GM23338 (cell line): ENCODE measurements at regions not wholly inside any gene's neighbourhood (a gene's known extent, or its start where the extent isn't known, plus 50 kb on each side); places are given as distances from the start of the nearest gene placed in this dataset.

ENCODE experiments used
- ATAC-seq: fragments of 200-7000 bp; cut with Tn5 transposase; 3 replicates; pipeline ENCODE4 v1.9.1; 2020
- DNase-seq: peaks from one replicate; pipeline ENCODE4 v3.0.0-alpha.2; 2015; ENCODE audit warnings: low spot score
- H2AFZ ChIP-seq: fragments of 200-600 bp; sonication (generic); 2 replicates; pipeline ENCODE4 v1.8.0; 2016; ENCODE audit warnings: antibody characterized with exemption, mild to moderate bottlenecking, moderate library complexity
- H3F3A ChIP-seq: fragments of 200-600 bp; sonication (generic); replicated peaks from 2 replicates; pipeline ENCODE4 v1.8.0; 2017; ENCODE audit warnings: antibody characterized with exemption, mixed run types, low read depth
- H3K27ac ChIP-seq: fragments of 200-600 bp; sonication (generic); 2 replicates; pipeline ENCODE4 v1.6.1; 2016; ENCODE audit warnings: low read depth
- H3K27me3 ChIP-seq: fragments of 200-600 bp; sonication (generic); 2 replicates; pipeline ENCODE4 v1.8.0; 2016; ENCODE audit warnings: mild to moderate bottlenecking, mixed run types, moderate library complexity; ENCODE audit not compliant: insufficient read depth
- H3K36me3 ChIP-seq: fragments of 200-600 bp; sonication (generic); 2 replicates; pipeline ENCODE4 v1.8.0; 2016; ENCODE audit warnings: mild to moderate bottlenecking; ENCODE audit not compliant: insufficient read depth
- H3K4me1 ChIP-seq: fragments of 200-600 bp; sonication (generic); 2 replicates; pipeline ENCODE4 v1.8.0; 2016; ENCODE audit warnings: mild to moderate bottlenecking, moderate library complexity; ENCODE audit not compliant: insufficient read depth
- H3K4me2 ChIP-seq: fragments of 200-600 bp; sonication (generic); 2 replicates; pipeline ENCODE4 v1.7.1; 2017; ENCODE audit warnings: mixed run types
- H3K4me3 ChIP-seq: fragments of 200-600 bp; sonication (generic); 2 replicates; pipeline ENCODE4 v1.6.1; 2016; ENCODE audit warnings: mixed run types
- H3K79me2 ChIP-seq: fragments of 200-600 bp; sonication (generic); replicated peaks from 2 replicates; pipeline ENCODE4 v1.8.0; 2017; ENCODE audit warnings: mild to moderate bottlenecking; ENCODE audit not compliant: insufficient read depth
- H3K9me2 ChIP-seq: fragments of 200-600 bp; sonication (generic); 2 replicates; pipeline ENCODE4 v1.8.0; 2017; ENCODE audit not compliant: insufficient read depth
- H4K20me1 ChIP-seq: fragments of 200-600 bp; sonication (generic); replicated peaks from 2 replicates; pipeline ENCODE4 v1.8.0; 2017; ENCODE audit warnings: mild to moderate bottlenecking; ENCODE audit not compliant: insufficient read depth
- H3K27ac Mint-ChIP-seq: 2 replicates; pipeline ENCODE4 v1.8.0; 2020; ENCODE audit warnings: inconsistent platforms, mild to moderate bottlenecking, moderate library complexity, mixed read lengths
- H3K27me3 Mint-ChIP-seq: 3 replicates; pipeline ENCODE4 v1.8.0; 2022; ENCODE audit warnings: low read depth, mild to moderate bottlenecking, moderate library complexity, mixed read lengths, inconsistent platforms; ENCODE audit not compliant: insufficient read depth, poor library complexity
- H3K36me3 Mint-ChIP-seq: 3 replicates; pipeline ENCODE4 v1.8.0; 2021; ENCODE audit warnings: low read depth, mild to moderate bottlenecking, inconsistent platforms, moderate library complexity, mixed read lengths
- H3K4me1 Mint-ChIP-seq: 3 replicates; pipeline ENCODE4 v1.8.0; 2020; ENCODE audit warnings: mild to moderate bottlenecking, inconsistent platforms, mixed read lengths
- H3K4me3 Mint-ChIP-seq: 3 replicates; pipeline ENCODE4 v1.8.0; 2021; ENCODE audit warnings: moderate library complexity, mild to moderate bottlenecking, inconsistent platforms, mixed read lengths
- H3K9me3 Mint-ChIP-seq: 3 replicates; pipeline ENCODE4 v1.8.0; 2020; ENCODE audit warnings: moderate library complexity, mild to moderate bottlenecking, inconsistent platforms, mixed read lengths
- CREB1 ChIP-seq: fragments of 250-450 bp; sonication (Bioruptor Pico); IDR thresholded peaks from 2 replicates; pipeline ENCODE4 v1.5.0; 2020; ENCODE audit warnings: low read depth, mild to moderate bottlenecking, moderate library complexity
- CTCF ChIP-seq, 2 experiments: fragments of 200-600 bp in 1 of 2; sonication (generic) in 1 of 2; conservative IDR thresholded peaks; 2 replicates each; pipeline versions ENCODE4 v1.5.1 to v1.6.1; 2016 to 2017; ENCODE audit warnings: antibody characterized with exemption in 2 of 2, low read depth in 2 of 2, mild to moderate bottlenecking in 2 of 2, moderate library complexity in 1 of 2
- ETS1 ChIP-seq: IDR thresholded peaks from 2 replicates; pipeline ENCODE4 v1.6.1; 2016; ENCODE audit warnings: antibody characterized with exemption
- EZH2 ChIP-seq: fragments of 200-600 bp; sonication (generic); IDR thresholded peaks from one replicate; pipeline ENCODE4 v1.8.0; 2017; ENCODE audit warnings: antibody characterized with exemption, mild to moderate bottlenecking, low read depth; ENCODE audit not compliant: unreplicated experiment
- EZH2phosphoT487 ChIP-seq: fragments of 200-600 bp; sonication (generic); IDR thresholded peaks from one replicate; pipeline ENCODE4 v1.8.1; 2018; ENCODE audit warnings: antibody characterized with exemption; ENCODE audit not compliant: unreplicated experiment
- JUNB ChIP-seq: IDR thresholded peaks from one replicate; pipeline ENCODE4 v1.6.1; 2016; ENCODE audit warnings: antibody characterized with exemption; ENCODE audit not compliant: unreplicated experiment
- NANOG ChIP-seq: IDR thresholded peaks from 2 replicates; pipeline ENCODE4 v1.6.1; 2016; ENCODE audit warnings: antibody characterized with exemption, borderline replicate concordance
- POLR2AphosphoS5 ChIP-seq: IDR thresholded peaks from 2 replicates; pipeline ENCODE4 v1.6.1; 2016; ENCODE audit warnings: antibody characterized with exemption, low read depth
- REST ChIP-seq: IDR thresholded peaks from one replicate; pipeline ENCODE4 v1.6.1; 2018; ENCODE audit warnings: antibody characterized with exemption; ENCODE audit not compliant: unreplicated experiment
- STAT1 ChIP-seq: IDR thresholded peaks from one replicate; pipeline ENCODE4 v1.6.1; 2016; ENCODE audit warnings: antibody characterized with exemption; ENCODE audit not compliant: unreplicated experiment
- ZNF114 ChIP-seq: fragments of 250-450 bp; sonication (Bioruptor Pico); IDR thresholded peaks from 2 replicates; pipeline ENCODE4 v1.5.0; 2020; ENCODE audit warnings: mild to moderate bottlenecking, moderate library complexity
- ZNF331 ChIP-seq: fragments of 250-450 bp; sonication (Bioruptor Pico); IDR thresholded peaks from 2 replicates; pipeline ENCODE4 v1.5.0; 2020; ENCODE audit warnings: low read depth, mild to moderate bottlenecking, moderate library complexity
- TF ChIP-seq, protein P1 (sequence below): fragments of 250-450 bp; sonication (Bioruptor Pico); IDR thresholded peaks from 2 replicates; pipeline ENCODE4 v1.5.0; 2020; ENCODE audit warnings: mild to moderate bottlenecking, moderate library complexity

DNA sequence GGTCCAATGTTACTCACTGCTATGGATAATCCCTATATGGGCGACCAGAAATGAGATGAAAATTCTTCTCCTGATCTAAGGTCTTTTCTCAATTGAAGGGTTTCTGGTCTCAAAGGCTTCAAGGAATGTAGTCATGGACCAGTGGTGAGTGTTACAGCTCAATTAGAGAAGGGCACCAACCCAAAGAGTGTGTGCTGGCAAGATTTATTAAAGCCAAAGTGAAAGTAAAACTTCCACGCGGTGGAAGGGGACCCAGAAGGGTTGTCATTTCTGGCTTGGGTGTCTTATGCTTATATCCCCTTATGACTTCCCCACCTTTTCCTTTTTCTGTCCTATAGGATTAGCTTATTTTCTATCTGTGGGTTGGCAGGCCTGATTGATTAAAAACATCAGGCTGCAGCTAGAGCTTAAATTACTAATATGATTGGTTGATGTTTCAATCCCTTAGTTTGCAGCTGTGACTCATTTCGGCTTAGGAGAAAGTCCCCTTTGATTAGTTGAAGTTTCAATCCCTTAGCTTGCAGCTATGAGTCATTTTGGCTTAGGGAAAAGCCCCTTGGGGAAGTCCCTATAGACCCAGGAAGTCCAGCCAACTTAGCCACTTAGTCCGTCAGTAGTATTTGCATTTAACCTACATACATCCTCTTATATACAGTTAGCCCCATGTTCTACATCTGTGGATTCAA is 179.5 kb upstream of the NLGN4Y start:
- Histone ChIP-seq H3K4me2 (no peak overlapping the region), H3K4me3 (no peak overlapping the region), H3K36me3 (no peaks in the 10 kb centered on the region), H3K27ac (no peak overlapping the region), H3K79me2 (no peaks in the 10 kb centered on the region), H3F3A (no peaks in the 10 kb centered on the region), H3K4me1 (peaks cover 4% of the 10 kb centered on the region; the same call in 1 of the 2 replicates), H3K27me3 (no peaks in the 10 kb centered on the region), H2AFZ (no peak overlapping the region), H3K9me2 (no peaks in the 10 kb centered on the region), H4K20me1 (no peaks in the 10 kb centered on the region)
- TF ChIP-seq POLR2AphosphoS5 (no peak), CREB1 (CRISPR knock-in tag) (no peak), CTCF (conservative IDR thresholded peaks at IDR 0.05; ENCODE audit: low read depth in 2 of 2) (no peak), ZNF331 (CRISPR knock-in tag) (no peak), JUNB (no peak), EZH2 (no peak), REST (no peak), EZH2phosphoT487 (no peak), STAT1 (no peak), ETS1 (no peak), NANOG (no peak), ZNF114 (CRISPR knock-in tag) (no peak)
- TF ChIP-seq, protein P1, sequence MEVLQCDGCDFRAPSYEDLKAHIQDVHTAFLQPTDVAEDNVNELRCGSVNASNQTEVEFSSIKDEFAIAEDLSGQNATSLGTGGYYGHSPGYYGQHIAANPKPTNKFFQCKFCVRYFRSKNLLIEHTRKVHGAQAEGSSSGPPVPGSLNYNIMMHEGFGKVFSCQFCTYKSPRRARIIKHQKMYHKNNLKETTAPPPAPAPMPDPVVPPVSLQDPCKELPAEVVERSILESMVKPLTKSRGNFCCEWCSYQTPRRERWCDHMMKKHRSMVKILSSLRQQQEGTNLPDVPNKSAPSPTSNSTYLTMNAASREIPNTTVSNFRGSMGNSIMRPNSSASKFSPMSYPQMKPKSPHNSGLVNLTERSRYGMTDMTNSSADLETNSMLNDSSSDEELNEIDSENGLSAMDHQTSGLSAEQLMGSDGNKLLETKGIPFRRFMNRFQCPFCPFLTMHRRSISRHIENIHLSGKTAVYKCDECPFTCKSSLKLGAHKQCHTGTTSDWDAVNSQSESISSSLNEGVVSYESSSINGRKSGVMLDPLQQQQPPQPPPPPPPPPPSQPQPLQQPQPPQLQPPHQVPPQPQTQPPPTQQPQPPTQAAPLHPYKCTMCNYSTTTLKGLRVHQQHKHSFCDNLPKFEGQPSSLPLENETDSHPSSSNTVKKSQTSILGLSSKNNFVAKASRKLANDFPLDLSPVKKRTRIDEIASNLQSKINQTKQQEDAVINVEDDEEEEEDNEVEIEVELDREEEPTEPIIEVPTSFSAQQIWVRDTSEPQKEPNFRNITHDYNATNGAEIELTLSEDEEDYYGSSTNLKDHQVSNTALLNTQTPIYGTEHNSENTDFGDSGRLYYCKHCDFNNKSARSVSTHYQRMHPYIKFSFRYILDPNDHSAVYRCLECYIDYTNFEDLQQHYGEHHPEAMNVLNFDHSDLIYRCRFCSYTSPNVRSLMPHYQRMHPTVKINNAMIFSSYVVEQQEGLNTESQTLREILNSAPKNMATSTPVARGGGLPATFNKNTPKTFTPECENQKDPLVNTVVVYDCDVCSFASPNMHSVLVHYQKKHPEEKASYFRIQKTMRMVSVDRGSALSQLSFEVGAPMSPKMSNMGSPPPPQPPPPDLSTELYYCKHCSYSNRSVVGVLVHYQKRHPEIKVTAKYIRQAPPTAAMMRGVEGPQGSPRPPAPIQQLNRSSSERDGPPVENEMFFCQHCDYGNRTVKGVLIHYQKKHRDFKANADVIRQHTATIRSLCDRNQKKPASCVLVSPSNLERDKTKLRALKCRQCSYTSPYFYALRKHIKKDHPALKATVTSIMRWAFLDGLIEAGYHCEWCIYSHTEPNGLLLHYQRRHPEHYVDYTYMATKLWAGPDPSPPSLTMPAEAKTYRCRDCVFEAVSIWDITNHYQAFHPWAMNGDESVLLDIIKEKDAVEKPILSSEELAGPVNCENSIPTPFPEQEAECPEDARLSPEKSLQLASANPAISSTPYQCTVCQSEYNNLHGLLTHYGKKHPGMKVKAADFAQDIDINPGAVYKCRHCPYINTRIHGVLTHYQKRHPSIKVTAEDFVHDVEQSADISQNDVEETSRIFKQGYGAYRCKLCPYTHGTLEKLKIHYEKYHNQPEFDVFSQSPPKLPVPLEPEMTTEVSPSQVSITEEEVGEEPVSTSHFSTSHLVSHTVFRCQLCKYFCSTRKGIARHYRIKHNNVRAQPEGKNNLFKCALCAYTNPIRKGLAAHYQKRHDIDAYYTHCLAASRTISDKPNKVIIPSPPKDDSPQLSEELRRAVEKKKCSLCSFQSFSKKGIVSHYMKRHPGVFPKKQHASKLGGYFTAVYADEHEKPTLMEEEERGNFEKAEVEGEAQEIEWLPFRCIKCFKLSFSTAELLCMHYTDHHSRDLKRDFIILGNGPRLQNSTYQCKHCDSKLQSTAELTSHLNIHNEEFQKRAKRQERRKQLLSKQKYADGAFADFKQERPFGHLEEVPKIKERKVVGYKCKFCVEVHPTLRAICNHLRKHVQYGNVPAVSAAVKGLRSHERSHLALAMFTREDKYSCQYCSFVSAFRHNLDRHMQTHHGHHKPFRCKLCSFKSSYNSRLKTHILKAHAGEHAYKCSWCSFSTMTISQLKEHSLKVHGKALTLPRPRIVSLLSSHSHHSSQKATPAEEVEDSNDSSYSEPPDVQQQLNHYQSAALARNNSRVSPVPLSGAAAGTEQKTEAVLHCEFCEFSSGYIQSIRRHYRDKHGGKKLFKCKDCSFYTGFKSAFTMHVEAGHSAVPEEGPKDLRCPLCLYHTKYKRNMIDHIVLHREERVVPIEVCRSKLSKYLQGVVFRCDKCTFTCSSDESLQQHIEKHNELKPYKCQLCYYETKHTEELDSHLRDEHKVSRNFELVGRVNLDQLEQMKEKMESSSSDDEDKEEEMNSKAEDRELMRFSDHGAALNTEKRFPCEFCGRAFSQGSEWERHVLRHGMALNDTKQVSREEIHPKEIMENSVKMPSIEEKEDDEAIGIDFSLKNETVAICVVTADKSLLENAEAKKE (CRISPR knock-in tag): no peak
- Mint-ChIP-seq H3K27me3 (no peaks in the 10 kb centered on the region), H3K4me1 (peaks cover 16% of the 10 kb centered on the region), H3K27ac (no peak overlapping the region), H3K36me3 (no peaks in the 10 kb centered on the region), H3K9me3 (no peaks in the 10 kb centered on the region; the same call in 1 of the 3 replicates), H3K4me3 (no peak overlapping the region)
- ATAC-seq (no peak), DNase-seq (no peak)
